Heart left ventricle (tissue), 16 donors: ENCODE measurements at regions not wholly inside any gene's neighbourhood (a gene's known extent, or its start where the extent isn't known, plus 50 kb on each side); places are given as distances from the start of the nearest gene placed in this dataset.

Experiments
- ATAC-seq, 4 donors: fragments of 200-7000 bp; cut with Tn5 transposase; one replicate each; pipeline ENCODE4 v1.9.1; 2020 to 2022; ENCODE audit warnings: moderate library complexity in 4 of 4, mild to moderate bottlenecking in 3 of 4, moderate number of reproducible peaks in 1 of 4
- DNase-seq, 5 donors: peaks; one replicate each; pipeline ENCODE4 v3.0.0-alpha.2; 2020
- H3K27ac ChIP-seq, 12 donors: fragments of 200-600 bp; sonication (generic) in 4 of 12; one replicate each; pipeline versions ENCODE4 v1.5.0 to v1.8.0; 2016 to 2022; ENCODE audit warnings: mild to moderate bottlenecking in 2 of 12
- H3K27me3 ChIP-seq, 9 donors: fragments of 200-600 bp; sonication (generic) in 2 of 9; one replicate each; pipeline versions ENCODE4 v1.5.1 to v1.8.0; 2016 to 2022; ENCODE audit warnings: mild to moderate bottlenecking in 3 of 9
- H3K36me3 ChIP-seq, 9 donors: fragments of 200-600 bp; sonication (generic) in 2 of 9; one replicate each; pipeline versions ENCODE4 v1.5.0 to v1.8.0; 2018 to 2022; ENCODE audit warnings: mild to moderate bottlenecking in 2 of 9
- H3K4me1 ChIP-seq, 12 donors: fragments of 200-600 bp; sonication (generic) in 4 of 12; one replicate each; pipeline versions ENCODE4 v1.5.0 to v1.8.0; 2016 to 2022; ENCODE audit warnings: mild to moderate bottlenecking in 3 of 12
- H3K4me3 ChIP-seq, 12 donors: fragments of 200-600 bp; sonication (generic) in 4 of 12; one replicate each; pipeline versions ENCODE4 v1.5.0 to v1.8.0; 2017 to 2022; ENCODE audit warnings: mild to moderate bottlenecking in 9 of 12, moderate library complexity in 4 of 12
- H3K9me3 ChIP-seq, 12 donors: fragments of 200-600 bp; sonication (generic) in 4 of 12; one replicate each; pipeline versions ENCODE4 v1.5.0 to v1.8.0; 2016 to 2022; ENCODE audit warnings: mild to moderate bottlenecking in 1 of 12
- CTCF ChIP-seq, 12 donors: fragments of 200-600 bp; sonication (generic) in 4 of 12; IDR thresholded peaks; one replicate each; pipeline versions ENCODE4 v1.5.0 to v1.8.0; 2018 to 2022; ENCODE audit warnings: antibody characterized with exemption in 12 of 12, mild to moderate bottlenecking in 5 of 12
- POLR2A ChIP-seq, 2 donors: fragments of 450-650 bp; IDR thresholded peaks; one replicate each; pipeline ENCODE4 v1.6.1; 2017; ENCODE audit warnings: antibody characterized with exemption in 2 of 2, mild to moderate bottlenecking in 2 of 2, moderate library complexity in 2 of 2
- WGBS, 4 donors: extraction: QIAGEN DNeasy Blood & Tissue Kit in 2 of 4; methylation state at CpG; one replicate each; pipeline versions ENCODE4 v1.1.5 to v1.1.7; 2013 to 2018; 5-methylcytosine and 5-hydroxymethylcytosine counted together
- intact Hi-C, 10 donors: fragments of 100-400 bp; cut with DNase I; formaldehyde crosslinking; loops; one replicate each; pipeline versions ENCODE4 v1.11.1 to v1.14.2; 2022
- donor health status: ischemic (EF 13 %, LVEDD 7.1; RV severe dilation, severe dysfunction).
- donor health status: healthy with polysubstance abuse.
- donor health status: DM: no; HTN: yes; CAD: no.
- donor health status: DM: no; HTN: no; CAD: no.
- donor health status: ischemic (EF 25% LVEDD 6.9; RV normal size, moderate dysfunction).
- donor health status: ischemic (EF 25% LVEDD 5.7; RV mildly dilated, moderate dysfunction).
- donor health status: healthy.
- donor health status: DM: yes; HTN: yes; CAD: no.
- donor health status: ischemic (EF 35%, LVEDD 5.7; RV mildly dilated, moderate dysfunction).
- donor health status: nonischemic (EF 11% LVEDD 7.7; RV severe dilation, severe dysfunction).
- donor health status: DM: yes; HTN: yes; CAD: no.
- donor health status: PGD.
- donor health status: ischemic (EF 29% LVEDD 5.4; RV normal size, mild dysfunction).
- donor health status: nonischemic (EF 23%, LVEDD 6.1; RV moderate dilation, normal function).

- 83 to 91% (median 89%) methylated on average over 1 of the region's 1 CpG for WGBS, 4 donors
- TF ChIP-seq POLR2A (IDR thresholded peaks at IDR 0.05), result no peak
- TF ChIP-seq CTCF (IDR thresholded peaks at IDR 0.05), result no peak
- intact Hi-C loops, result no loop called here
Measured at GRCh38 chr5:13249854-13250253, 694.6 kb downstream of the DNAH5 start.

GRCh38 chr5:13248253-13248652 is 696.2 kb downstream of the DNAH5 start:
- no peak for TF ChIP-seq CTCF (IDR thresholded peaks at IDR 0.05)
- no peak for TF ChIP-seq POLR2A (IDR thresholded peaks at IDR 0.05)
- Histone ChIP-seq H3K4me3 (no peak overlapping the region), H3K4me1 (no peaks in the 10 kb centered on the region), H3K9me3 (peaks cover 0 to 17% (median 2%) of the 10 kb centered on the region in 12 donors), H3K36me3 (no peaks in the 10 kb centered on the region), H3K27me3 (no peaks in the 10 kb centered on the region), H3K27ac (no peak overlapping the region)
- DNase-seq (no peak), ATAC-seq (no peak)
- intact Hi-C loops, result no loop called here
- WGBS, 4 donors, result 41 to 52% (median 48%) methylated on average over 3 of the region's 3 CpGs

More at GRCh38 chr5:13249854-13250253, 694.6 kb downstream of the DNAH5 start:
- Histone ChIP-seq H3K27ac (no peak overlapping the region), H3K9me3 (peaks cover 0 to 6% (median 0%) of the 10 kb centered on the region in 12 donors), H3K4me1 (no peaks in the 10 kb centered on the region), H3K36me3 (no peaks in the 10 kb centered on the region), H3K27me3 (no peaks in the 10 kb centered on the region), H3K4me3 (no peak overlapping the region)
- ATAC-seq (no peak), DNase-seq (no peak)

GRCh38 chr5:13246053-13246452 is 698.4 kb downstream of the DNAH5 start:
- ATAC-seq (no peak), DNase-seq (no peak)
- intact Hi-C loops, result no loop called here
- 79 to 88% (median 83%) methylated on average over 5 of the region's 5 CpGs for WGBS, 4 donors
- no peak overlapping the region for H3K4me3 ChIP-seq
- no peak overlapping the region for H3K27ac ChIP-seq
- H3K27me3 ChIP-seq, result no peaks in the 10 kb centered on the region
- H3K36me3 ChIP-seq, result no peaks in the 10 kb centered on the region
- no peaks in the 10 kb centered on the region for H3K4me1 ChIP-seq
- no peak for TF ChIP-seq CTCF (IDR thresholded peaks at IDR 0.05)
- TF ChIP-seq POLR2A (IDR thresholded peaks at IDR 0.05), result no peak
- H3K9me3 ChIP-seq, result peaks cover 0 to 17% (median 2%) of the 10 kb centered on the region in 12 donors

GRCh38 chr5:13244151-13244550 is 700.3 kb downstream of the DNAH5 start:
- 81 to 93% (median 89%) methylated on average over 9 to 20 of the region's 20 CpGs for WGBS, 4 donors
- no peak for ATAC-seq
- Histone ChIP-seq H3K9me3 (peaks cover 0 to 17% (median 2%) of the 10 kb centered on the region in 12 donors), H3K4me1 (no peaks in the 10 kb centered on the region), H3K27me3 (no peaks in the 10 kb centered on the region), H3K36me3 (no peaks in the 10 kb centered on the region), H3K4me3 (no peak overlapping the region), H3K27ac (no peak overlapping the region)
- intact Hi-C loops, result no loop called here
- TF ChIP-seq CTCF (IDR thresholded peaks at IDR 0.05), result no peak
- TF ChIP-seq POLR2A (IDR thresholded peaks at IDR 0.05), result no peak
- peak in 1 of 5 donors; percentile 55 for DNase-seq
